ENCODE measurements at regions not wholly inside any gene's neighbourhood (a gene's known extent, or its start where the extent isn't known, plus 50 kb on each side); places are given as distances from the start of the nearest gene placed in this dataset.

- Histone ChIP-seq H3K27ac (ENCODE audit: control insufficient read depth, insufficient read depth, low read length) (no peak overlapping the region), H2AFZ (ENCODE audit: control insufficient read depth, low read length) (no peak overlapping the region), H3K27me3 (ENCODE audit: control insufficient read depth, extremely low read depth, insufficient read depth, low read length) (no peaks in the 10 kb centered on the region), H3K4me2 (ENCODE audit: control insufficient read depth, extremely low read depth, insufficient read depth, low read depth, low read length) (no peak overlapping the region), H3K9me3 (ENCODE audit: control insufficient read depth, low read depth, low read length) (peaks cover 5% of the 10 kb centered on the region), H3K9me1 (ENCODE audit: control insufficient read depth, extremely low read depth, insufficient read depth, low read length) (no peaks in the 10 kb centered on the region), H4K20me1 (ENCODE audit: control insufficient read depth, extremely low read depth, insufficient read depth, low read length) (no peaks in the 10 kb centered on the region), H3K4me1 (ENCODE audit: control insufficient read depth, extremely low read depth, insufficient read depth, low read length) (peaks cover 17% of the 10 kb centered on the region), H3K4me3 (ENCODE audit: control insufficient read depth in 2 of 3, extremely low read depth in 1 of 3, insufficient read depth in 2 of 3, low read depth in 1 of 3, low read length in 3 of 3) (no peak overlapping the region), H3K79me2 (ENCODE audit: control insufficient read depth, insufficient read depth, low read length) (no peaks in the 10 kb centered on the region), H3K9ac (ENCODE audit: control insufficient read depth, extremely low read depth, insufficient read depth, low read length) (no peak overlapping the region), H3K36me3 (ENCODE audit: control insufficient read depth in 2 of 2, extremely low read depth in 1 of 2, insufficient read depth in 2 of 2, low read length in 2 of 2) (no peaks in the 10 kb centered on the region)
- no peak for TF ChIP-seq CTCF (optimal IDR thresholded peaks at IDR 0.05 in 1 of 3, IDR thresholded peaks at IDR 0.05 in 1 of 3, conservative IDR thresholded peaks at IDR 0.05 in 1 of 3; ENCODE audit: extremely low read depth in 1 of 3, insufficient read depth in 2 of 3, low read length in 3 of 3)
- TF ChIP-seq EZH2 (IDR thresholded peaks at IDR 0.05; ENCODE audit: low read length), result no peak
- FAIRE-seq (no peak), DNase-seq (ENCODE audit: low read depth, low spot score) (no peak)
- dilution Hi-C loops (cut with MboI; ENCODE audit: extremely low pct_ligation_motif_present, low sequenced_read_pairs), result no loop called here
These were observed 80.9 kb downstream of the PTPRS start for GRCh38 chr19:5259750-5260149.

- Histone ChIP-seq H3K9me1 (ENCODE audit: control insufficient read depth, extremely low read depth, insufficient read depth, low read length) (no peaks in the 10 kb centered on the region), H3K4me3 (ENCODE audit: control insufficient read depth in 2 of 3, extremely low read depth in 1 of 3, insufficient read depth in 2 of 3, low read depth in 1 of 3, low read length in 3 of 3) (no peak overlapping the region), H4K20me1 (ENCODE audit: control insufficient read depth, extremely low read depth, insufficient read depth, low read length) (no peaks in the 10 kb centered on the region), H3K79me2 (ENCODE audit: control insufficient read depth, insufficient read depth, low read length) (no peaks in the 10 kb centered on the region), H3K36me3 (ENCODE audit: control insufficient read depth in 2 of 2, extremely low read depth in 1 of 2, insufficient read depth in 2 of 2, low read length in 2 of 2) (peaks cover 0 to 1% of the 10 kb centered on the region in 2 experiments), H3K9me3 (ENCODE audit: control insufficient read depth, low read depth, low read length) (peaks cover 6% of the 10 kb centered on the region), H3K9ac (ENCODE audit: control insufficient read depth, extremely low read depth, insufficient read depth, low read length) (no peak overlapping the region), H3K4me1 (ENCODE audit: control insufficient read depth, extremely low read depth, insufficient read depth, low read length) (peaks cover 17% of the 10 kb centered on the region), H2AFZ (ENCODE audit: control insufficient read depth, low read length) (no peak overlapping the region), H3K27ac (ENCODE audit: control insufficient read depth, insufficient read depth, low read length) (no peak overlapping the region), H3K4me2 (ENCODE audit: control insufficient read depth, extremely low read depth, insufficient read depth, low read depth, low read length) (no peak overlapping the region), H3K27me3 (ENCODE audit: control insufficient read depth, extremely low read depth, insufficient read depth, low read length) (no peaks in the 10 kb centered on the region)
- TF ChIP-seq EZH2 (IDR thresholded peaks at IDR 0.05; ENCODE audit: low read length) (no peak), CTCF (optimal IDR thresholded peaks at IDR 0.05 in 1 of 3, IDR thresholded peaks at IDR 0.05 in 1 of 3, conservative IDR thresholded peaks at IDR 0.05 in 1 of 3; ENCODE audit: extremely low read depth in 1 of 3, insufficient read depth in 2 of 3, low read length in 3 of 3) (no peak)
- FAIRE-seq, result no peak
- dilution Hi-C loops (cut with MboI; ENCODE audit: extremely low pct_ligation_motif_present, low sequenced_read_pairs), result no loop called here
- no peak for DNase-seq (ENCODE audit: low read depth, low spot score)
These were observed 83.2 kb downstream of the PTPRS start for GRCh38 chr19:5257155-5258045.
